ENCODE measurements at regions not wholly inside any gene's neighbourhood (a gene's known extent, or its start where the extent isn't known, plus 50 kb on each side); places are given as distances from the start of the nearest gene placed in this dataset.
A peak's percentile ranks its signal among the peaks of the same experiment; 100 is the strongest.

DNA sequence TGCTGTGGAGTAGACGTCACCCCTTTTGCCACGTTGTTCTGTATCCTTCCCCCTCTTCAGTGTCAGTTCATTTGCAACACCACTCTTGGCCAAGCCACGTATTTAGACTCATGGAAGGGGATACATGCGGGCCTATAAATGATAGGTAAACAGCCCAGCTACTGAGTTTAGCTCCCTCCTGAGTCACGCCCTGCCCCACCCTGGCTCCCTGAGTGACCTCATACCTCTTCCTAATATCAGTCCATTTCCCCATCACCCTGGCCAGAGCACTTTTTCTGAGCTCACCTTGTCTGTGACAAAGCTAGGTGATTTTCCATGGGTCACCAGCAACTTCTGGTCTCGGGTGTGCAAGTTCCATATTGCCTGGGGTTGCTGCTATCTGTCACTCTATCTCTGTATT is 147.2 kb upstream of the MAF start:
- DNase-seq (ENCODE audit: low read depth in 2 of 2) = no peak
- no peak overlapping the region for H3K4me3 ChIP-seq (replicated peaks in 1 of 2; ENCODE audit: low read depth in 2 of 2, low read length in 2 of 2)
- TF ChIP-seq, protein P1, sequence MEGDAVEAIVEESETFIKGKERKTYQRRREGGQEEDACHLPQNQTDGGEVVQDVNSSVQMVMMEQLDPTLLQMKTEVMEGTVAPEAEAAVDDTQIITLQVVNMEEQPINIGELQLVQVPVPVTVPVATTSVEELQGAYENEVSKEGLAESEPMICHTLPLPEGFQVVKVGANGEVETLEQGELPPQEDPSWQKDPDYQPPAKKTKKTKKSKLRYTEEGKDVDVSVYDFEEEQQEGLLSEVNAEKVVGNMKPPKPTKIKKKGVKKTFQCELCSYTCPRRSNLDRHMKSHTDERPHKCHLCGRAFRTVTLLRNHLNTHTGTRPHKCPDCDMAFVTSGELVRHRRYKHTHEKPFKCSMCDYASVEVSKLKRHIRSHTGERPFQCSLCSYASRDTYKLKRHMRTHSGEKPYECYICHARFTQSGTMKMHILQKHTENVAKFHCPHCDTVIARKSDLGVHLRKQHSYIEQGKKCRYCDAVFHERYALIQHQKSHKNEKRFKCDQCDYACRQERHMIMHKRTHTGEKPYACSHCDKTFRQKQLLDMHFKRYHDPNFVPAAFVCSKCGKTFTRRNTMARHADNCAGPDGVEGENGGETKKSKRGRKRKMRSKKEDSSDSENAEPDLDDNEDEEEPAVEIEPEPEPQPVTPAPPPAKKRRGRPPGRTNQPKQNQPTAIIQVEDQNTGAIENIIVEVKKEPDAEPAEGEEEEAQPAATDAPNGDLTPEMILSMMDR (IDR thresholded peaks at IDR 0.05; ENCODE audit: low read depth, low read length) = no peak

DNA sequence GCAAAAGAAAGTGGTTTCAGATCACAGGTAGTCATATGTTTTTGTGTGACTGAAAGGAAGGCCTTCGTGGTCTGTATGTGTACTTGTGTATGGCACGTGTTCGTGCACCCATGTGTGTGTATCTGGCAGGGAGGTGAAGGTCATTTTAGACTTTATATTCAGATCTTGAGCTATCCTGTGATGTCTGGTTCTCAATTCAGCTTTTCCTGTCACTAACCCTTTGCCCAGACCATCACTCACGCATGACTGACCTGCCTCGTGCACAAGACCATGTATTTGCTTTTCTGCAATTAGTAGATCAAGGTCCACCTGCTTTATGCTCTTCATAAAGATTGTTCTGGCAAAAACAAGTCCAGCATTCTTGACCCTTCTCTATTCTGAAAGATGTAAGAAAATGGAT is 139.7 kb upstream of the MAF start:
- H3K4me3 ChIP-seq (replicated peaks in 1 of 2; ENCODE audit: low read depth in 2 of 2, low read length in 2 of 2) = no peak overlapping the region
- TF ChIP-seq, protein P1 (IDR thresholded peaks at IDR 0.05; ENCODE audit: low read depth, low read length) = no peak
- DNase-seq (ENCODE audit: low read depth in 2 of 2) = no peak

DNA sequence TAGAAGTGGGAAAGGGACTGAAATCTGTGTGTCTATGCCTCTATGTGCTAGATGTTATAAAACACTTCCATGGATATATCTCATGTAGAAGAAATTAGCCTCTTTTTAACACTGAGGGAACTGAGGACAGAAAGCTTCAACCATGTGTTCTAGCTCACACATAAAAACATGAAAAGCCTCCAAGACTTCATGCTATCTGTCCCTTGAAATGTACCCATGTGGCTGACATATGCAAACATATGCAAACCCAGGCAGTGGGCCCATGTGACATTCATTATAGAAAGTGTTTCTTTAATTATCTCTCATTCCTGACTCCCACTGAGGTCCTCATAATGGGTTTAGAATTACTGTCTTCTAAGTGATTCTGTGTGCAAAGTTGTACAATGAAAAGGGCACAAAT is 134.7 kb upstream of the MAF start:
- TF ChIP-seq, protein P1 (IDR thresholded peaks at IDR 0.05; ENCODE audit: low read depth, low read length) = no peak
- DNase-seq (ENCODE audit: low read depth in 2 of 2) = no peak
- no peak overlapping the region for H3K4me3 ChIP-seq (replicated peaks in 1 of 2; ENCODE audit: low read depth in 2 of 2, low read length in 2 of 2)

DNA sequence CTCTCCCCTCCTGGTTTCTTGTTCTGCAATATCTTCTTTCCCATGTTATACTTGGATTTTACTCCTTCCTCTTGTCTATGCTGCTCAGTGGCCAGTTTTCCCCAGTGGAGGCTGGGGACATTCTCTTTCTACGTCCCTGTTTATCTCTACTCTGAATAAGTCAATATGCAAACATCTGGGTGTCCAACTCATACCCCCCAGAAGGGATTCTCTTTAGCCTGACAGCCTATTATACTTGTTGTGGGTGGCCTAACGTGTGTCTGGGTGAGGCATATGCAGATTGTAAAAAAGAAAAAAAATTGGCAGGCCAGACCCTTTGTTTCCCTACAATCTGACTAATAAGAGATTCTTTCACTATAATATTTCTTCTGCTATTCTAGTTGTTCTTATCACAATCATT is 134.2 kb upstream of the MAF start:
- no peak for DNase-seq (ENCODE audit: low read depth in 2 of 2)
- TF ChIP-seq, protein P1 (IDR thresholded peaks at IDR 0.05; ENCODE audit: low read depth, low read length) = no peak
- no peak overlapping the region for H3K4me3 ChIP-seq (replicated peaks in 1 of 2; ENCODE audit: low read depth in 2 of 2, low read length in 2 of 2)

DNA sequence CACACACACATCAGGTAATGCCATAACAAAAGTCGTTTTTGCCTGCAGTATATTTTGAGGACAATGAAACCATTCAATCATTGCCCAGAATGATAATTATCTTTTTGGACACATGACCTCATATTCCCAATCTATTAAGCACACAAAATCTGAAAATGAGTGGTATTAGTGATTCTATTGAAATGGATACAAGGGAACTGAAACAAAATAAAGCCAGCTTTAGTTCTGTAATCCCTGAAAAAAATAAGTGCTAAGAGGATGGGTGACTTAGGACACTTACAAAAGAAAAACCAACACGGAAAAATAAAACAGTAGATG is 128.3 kb upstream of the MAF start:
- H3K4me3 ChIP-seq (replicated peaks in 1 of 2; ENCODE audit: low read depth in 2 of 2, low read length in 2 of 2) = no peak overlapping the region
- DNase-seq (ENCODE audit: low read depth in 2 of 2) = no peak
- TF ChIP-seq, protein P1 (IDR thresholded peaks at IDR 0.05; ENCODE audit: low read depth, low read length) = no peak

DNA sequence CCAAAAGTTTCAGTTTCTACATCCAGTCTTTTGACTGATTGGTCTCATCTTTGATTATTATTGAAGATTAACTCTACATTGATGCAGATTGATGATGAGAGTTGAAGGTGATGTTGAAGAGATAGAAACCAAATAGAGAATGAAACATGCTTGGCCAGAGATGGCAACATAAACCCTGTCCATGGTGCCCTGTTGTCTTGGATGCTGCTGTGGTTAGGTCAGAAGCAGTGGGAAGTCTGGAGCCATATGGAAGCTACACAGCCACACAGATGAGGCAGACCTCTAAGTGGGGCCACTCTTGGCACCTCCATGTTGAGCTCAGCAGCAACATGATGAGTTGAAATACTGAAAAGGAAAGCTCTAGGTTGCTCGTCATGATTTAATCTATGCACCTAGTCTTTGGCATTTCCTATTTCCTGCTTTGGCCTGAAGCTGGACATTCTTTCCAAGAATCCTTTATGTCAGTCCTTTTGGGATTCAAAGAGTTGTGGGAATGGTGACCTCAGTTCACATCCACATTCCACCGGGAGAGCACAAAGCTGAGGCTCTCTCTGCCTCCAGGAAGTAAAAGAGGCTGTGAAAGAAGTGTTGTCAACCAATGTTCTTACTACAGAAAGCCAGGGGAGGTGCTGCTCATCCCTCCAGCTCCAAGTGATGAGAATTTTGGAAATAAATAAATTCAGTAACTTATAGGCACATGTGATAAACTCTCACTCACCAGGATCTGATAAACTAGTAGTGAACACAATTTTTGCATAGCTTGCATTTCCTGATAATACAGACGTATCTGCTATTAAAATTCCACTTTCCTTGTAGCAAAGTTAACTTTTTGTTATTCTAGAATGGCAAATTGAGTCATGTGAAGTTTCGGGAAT is 127.7 kb upstream of the MAF start:
- DNase-seq (ENCODE audit: low read depth in 2 of 2) = peak in 1 of 2 donors; percentile 10
- TF ChIP-seq, protein P1 (IDR thresholded peaks at IDR 0.05; ENCODE audit: low read depth, low read length) = no peak

DNA sequence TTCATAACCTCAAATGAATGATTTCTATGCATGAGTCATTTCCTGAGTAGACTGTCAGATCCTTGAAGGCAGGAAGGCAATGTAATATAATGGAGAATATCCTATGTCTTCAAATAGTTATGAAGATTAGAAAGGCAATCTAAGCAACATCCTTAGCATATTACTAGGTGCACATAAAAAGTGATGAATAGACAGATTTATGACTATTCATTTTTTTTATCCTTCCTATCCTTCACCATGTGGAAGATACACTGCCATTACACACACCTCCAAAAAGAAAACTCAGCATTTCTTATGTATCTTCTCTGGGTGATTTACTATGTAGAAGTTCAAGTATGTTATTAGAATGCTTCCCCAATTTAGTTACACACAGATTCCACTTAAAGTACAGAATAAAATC is 126.4 kb upstream of the MAF start:
- no peak for DNase-seq (ENCODE audit: low read depth in 2 of 2)
- TF ChIP-seq, protein P1 (IDR thresholded peaks at IDR 0.05; ENCODE audit: low read depth, low read length) = no peak
- H3K4me3 ChIP-seq (replicated peaks in 1 of 2; ENCODE audit: low read depth in 2 of 2, low read length in 2 of 2) = no peak overlapping the region

More for the DNA sequence above, 127.7 kb upstream of the MAF start:
- H3K4me3 ChIP-seq (replicated peaks in 1 of 2; ENCODE audit: low read depth in 2 of 2, low read length in 2 of 2) = no peak overlapping the region
